Transverse colon (tissue), 4 donors: ENCODE measurements at regions not wholly inside any gene's neighbourhood (a gene's known extent, or its start where the extent isn't known, plus 50 kb on each side); places are given as distances from the start of the nearest gene placed in this dataset.

Experiments used
- DNase-seq: peaks from one replicate; pipeline ENCODE4 v3.0.0-alpha.2; 2019
- H3K27ac ChIP-seq, 4 donors: fragments of 200-600 bp; sonication (generic); 2 replicates each; pipeline ENCODE4 v1.5.1; 2016 to 2018; ENCODE audit warnings: inconsistent platforms in 4 of 4
- H3K27me3 ChIP-seq: fragments of 200-600 bp; sonication (generic); 2 replicates; pipeline ENCODE4 v1.5.1; 2017; ENCODE audit warnings: inconsistent platforms
- H3K36me3 ChIP-seq, 4 donors: fragments of 200-600 bp; sonication (generic); 2 replicates each; pipeline ENCODE4 v1.5.1; 2017 to 2019; ENCODE audit warnings: inconsistent platforms in 4 of 4
- H3K4me1 ChIP-seq, 4 donors: fragments of 200-600 bp; sonication (generic); 2 replicates each; pipeline ENCODE4 v1.5.1; 2017 to 2020; ENCODE audit warnings: inconsistent platforms in 4 of 4
- H3K4me3 ChIP-seq, 4 donors: fragments of 200-600 bp; sonication (generic); 1 replicate in 1 of 4; 2 replicates in 3 of 4; pipeline versions ENCODE4 v1.5.1 to v1.6.1; 2017 to 2019; ENCODE audit warnings: inconsistent platforms in 4 of 4
- H3K9me3 ChIP-seq, 2 donors: fragments of 200-600 bp; sonication (generic); 2 replicates each; pipeline ENCODE4 v1.5.1; 2017 to 2019; ENCODE audit warnings: inconsistent platforms in 2 of 2
- CTCF ChIP-seq, 5 experiments: fragments of 200-600 bp in 3 of 5; fragments of 450-650 bp in 2 of 5; sonication (generic) in 3 of 5; IDR thresholded peaks; 1 replicate in 2 of 5; 2 replicates in 3 of 5; pipeline ENCODE4 v1.5.1; 2016 to 2017; ENCODE audit warnings: antibody characterized with exemption in 5 of 5, inconsistent platforms in 3 of 5, mild to moderate bottlenecking in 2 of 5, moderate library complexity in 1 of 5
- EP300 ChIP-seq: sonication (generic); formaldehyde crosslinking; IDR thresholded peaks from one replicate; pipeline ENCODE4 v1.6.1; 2017; ENCODE audit warnings: antibody characterized with exemption, low read depth
- POLR2A ChIP-seq: fragments of 450-650 bp; IDR thresholded peaks from one replicate; pipeline ENCODE4 v1.6.1; 2016; ENCODE audit warnings: antibody characterized with exemption, mild to moderate bottlenecking, moderate library complexity
- POLR2AphosphoS5 ChIP-seq, 3 donors: sonication (generic); formaldehyde crosslinking; IDR thresholded peaks; one replicate each; pipeline ENCODE4 v1.6.1; 2016; ENCODE audit warnings: antibody characterized with exemption in 3 of 3
- WGBS, 2 donors: methylation state at CpG; one replicate each; pipeline ENCODE4 v1.1.5; 2018; ENCODE audit warnings: low coverage in 1 of 2; 5-methylcytosine and 5-hydroxymethylcytosine counted together
- in situ Hi-C, 4 donors: fragments of 200-750 bp; cut with MboI; loops; one replicate each; pipeline versions ENCODE4 v1.15.0 to v1.15.1; 2017; ENCODE audit warnings: low sequenced_read_pairs in 3 of 4, low pct_ligation_motif_present in 1 of 4, low pct_unique_long_range_greater_than_20kb in 1 of 4
- intact Hi-C: fragments of 100-400 bp; cut with DNase I; formaldehyde crosslinking; loops from one replicate; pipeline ENCODE4 v1.15.1; 2023; ENCODE audit warnings: low total_unique reads

GRCh38 chr9:95642189-95642588 lies 125.4 kb upstream of the PTCH1 start:
- Histone ChIP-seq H3K27ac (no peak overlapping the region), H3K36me3 (no peaks in the 10 kb centered on the region), H3K4me1 (no peaks in the 10 kb centered on the region), H3K9me3 (no peaks in the 10 kb centered on the region), H3K4me3 (no peak overlapping the region), H3K27me3 (no peaks in the 10 kb centered on the region)
- in situ Hi-C loops (no loop called here), intact Hi-C loops (no loop called here)
- no peak for DNase-seq
- TF ChIP-seq POLR2AphosphoS5 (IDR thresholded peaks at IDR 0.05), result no peak
- no peak for TF ChIP-seq POLR2A
- no peak for TF ChIP-seq EP300
- no peak for TF ChIP-seq CTCF (IDR thresholded peaks at IDR 0.05)

GRCh38 chr9:95641586-95641985 lies 124.8 kb upstream of the PTCH1 start:
- TF ChIP-seq EP300, result no peak
- no peak overlapping the region for H3K4me3 ChIP-seq
- no peaks in the 10 kb centered on the region for H3K27me3 ChIP-seq
- in situ Hi-C loops, result no loop called here
- intact Hi-C loops, result no loop called here
- WGBS, 2 donors, result 82 to 89% methylated on average over 3 to 6 of the region's 6 CpGs
- no peak overlapping the region for H3K27ac ChIP-seq
- H3K9me3 ChIP-seq, result no peaks in the 10 kb centered on the region
- no peaks in the 10 kb centered on the region for H3K4me1 ChIP-seq
- DNase-seq, result no peak
- H3K36me3 ChIP-seq, result no peaks in the 10 kb centered on the region

DNA sequence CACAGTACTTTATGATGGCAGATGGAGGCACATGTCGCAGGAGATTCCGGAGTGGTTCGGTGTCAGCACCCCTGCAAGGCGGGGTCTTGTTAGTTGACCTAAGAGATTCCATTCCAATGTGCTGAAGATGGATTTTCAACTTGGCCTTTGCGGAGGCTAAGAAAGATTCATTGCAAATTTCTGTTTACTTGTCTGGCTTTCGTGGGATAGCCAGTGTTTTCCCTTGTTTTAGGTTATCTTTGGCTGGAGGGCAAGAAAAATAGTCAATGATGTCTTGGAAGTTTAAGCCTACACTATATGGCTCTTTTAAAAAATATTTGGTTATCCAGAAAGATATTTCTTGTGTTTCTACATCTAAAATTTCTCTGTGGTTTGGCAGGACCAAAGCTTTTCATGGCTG lies 123.6 kb upstream of the PTCH1 start:
- WGBS, 2 donors, result 89 to 90% methylated on average over 2 to 6 of the region's 6 CpGs
- no peaks in the 10 kb centered on the region for H3K27me3 ChIP-seq
- H3K4me1 ChIP-seq, result no peaks in the 10 kb centered on the region
- H3K4me3 ChIP-seq, result no peak overlapping the region
- no peak overlapping the region for H3K27ac ChIP-seq
- intact Hi-C loops (no loop called here), in situ Hi-C loops (no loop called here)
- no peaks in the 10 kb centered on the region for H3K36me3 ChIP-seq
- no peak for TF ChIP-seq CTCF (IDR thresholded peaks at IDR 0.05)
- TF ChIP-seq POLR2AphosphoS5 (IDR thresholded peaks at IDR 0.05), result no peak
- TF ChIP-seq EP300, result no peak
- TF ChIP-seq POLR2A, result no peak
- H3K9me3 ChIP-seq, result no peaks in the 10 kb centered on the region
- no peak for DNase-seq

DNA sequence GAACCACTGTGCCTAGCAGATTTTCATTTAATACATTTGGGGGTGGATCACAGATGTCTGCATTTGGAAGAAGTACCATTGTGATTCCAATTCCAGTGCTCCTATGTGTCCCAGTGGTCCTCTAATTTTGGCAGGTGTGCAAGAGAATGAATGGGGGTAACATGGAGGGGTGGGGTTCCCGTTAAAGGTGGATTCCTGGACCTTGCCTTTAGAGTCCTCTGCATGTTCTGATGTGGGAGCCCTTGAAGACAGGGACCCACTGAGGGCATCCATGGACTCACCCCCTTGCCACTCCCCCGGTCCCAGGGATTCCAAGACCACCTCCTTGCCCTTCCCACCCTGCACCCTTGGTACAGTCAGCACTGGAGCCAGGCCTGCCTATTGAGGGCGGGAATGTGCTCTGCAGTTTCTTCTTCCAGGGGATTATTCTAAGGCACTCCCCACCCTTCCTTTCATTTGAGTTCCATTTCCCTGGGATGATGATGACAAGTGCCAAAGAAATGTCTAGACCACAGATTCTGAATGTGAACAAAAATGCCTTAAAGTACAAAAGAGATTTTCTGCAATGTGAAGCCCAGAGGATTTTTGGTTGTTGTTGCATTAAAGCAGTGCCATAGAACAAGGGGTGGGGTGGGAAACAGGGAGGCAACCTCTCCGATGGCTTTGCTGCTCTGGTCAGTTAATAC lies 119.4 kb upstream of the PTCH1 start:
- intact Hi-C loops, result no loop called here
- no peaks in the 10 kb centered on the region for H3K27me3 ChIP-seq

More for the DNA sequence above, 119.4 kb upstream of the PTCH1 start:
- TF ChIP-seq POLR2AphosphoS5 (IDR thresholded peaks at IDR 0.05) (no peak), CTCF (IDR thresholded peaks at IDR 0.05) (no peak), EP300 (no peak), POLR2A (no peak)
- in situ Hi-C loops, result no loop called here
- Histone ChIP-seq H3K36me3 (no peaks in the 10 kb centered on the region), H3K9me3 (no peaks in the 10 kb centered on the region), H3K4me3 (no peak overlapping the region), H3K27ac (no peak overlapping the region), H3K4me1 (no peaks in the 10 kb centered on the region)
- 83 to 90% methylated on average over 2 to 4 of the region's 4 CpGs for whole genome bisulfite sequencing, 2 donors
- DNase-seq, result no peak
